A549 (cell line): ENCODE measurements at regions not wholly inside any gene's neighbourhood (a gene's known extent, or its start where the extent isn't known, plus 50 kb on each side); places are given as distances from the start of the nearest gene placed in this dataset.

Source experiments
- ATAC-seq, 2 experiments: fragments of 200-7000 bp in 1 of 2; fragments of >200 bp in 1 of 2; cut with Nextera tagmentation in 1 of 2; cut with Tn5 transposase in 1 of 2; 3 replicates each; pipeline versions ENCODE4 v1.8.0 to v1.9.1; 2018 to 2020; ENCODE audit warnings: mild to moderate bottlenecking in 1 of 2, moderate library complexity in 1 of 2
- CTCF ChIA-PET: fragments of 300-600 bp; sonication (Branson Sonifier 250); formaldehyde crosslinking; extraction: SDS; loops from one replicate; lab custom pipeline; 2021; ENCODE audit warnings: antibody characterized with exemption, inconsistent platforms; lab: Yijun Ruan, JAX
- POLR2A ChIA-PET: fragments of 350-600 bp; formaldehyde crosslinking; extraction: SDS; loops from one replicate; lab custom pipeline; 2021; ENCODE audit warnings: antibody characterized with exemption, inconsistent platforms; lab: Yijun Ruan, JAX
- DNase-seq, 2 experiments: peaks; one replicate each; pipeline versions ENCODE4 v3.0.0 to v3.0.0-alpha.2; 2011 to 2016; ENCODE audit warnings: low read depth in 1 of 2, low spot score in 1 of 2
- FAIRE-seq: peaks from 2 replicates; lab custom pipeline; 2011; peaks lifted over from hg19 to GRCh38; lab: Jason Lieb, UNC
- H3K27ac ChIP-seq, 2 experiments: fragments of >200 bp; sonication (Bioruptor Twin); formaldehyde crosslinking; 3 replicates each; pipeline ENCODE4 v1.5.1; 2016 to 2017
- H3K4me1 ChIP-seq: fragments of >200 bp; sonication (Bioruptor Twin); formaldehyde crosslinking; 3 replicates; pipeline ENCODE4 v1.6.1; 2016
- H3K4me2 ChIP-seq: fragments of >200 bp; sonication (Bioruptor Twin); formaldehyde crosslinking; 3 replicates; pipeline ENCODE4 v1.6.1; 2016
- H3K4me3 ChIP-seq: fragments of >200 bp; sonication (Bioruptor Twin); formaldehyde crosslinking; 3 replicates; pipeline ENCODE4 v1.5.1; 2016
- H3K9me3 ChIP-seq: fragments of >200 bp; sonication (Bioruptor Twin); formaldehyde crosslinking; 3 replicates; pipeline ENCODE4 v1.6.1; 2016
- CBX8 ChIP-seq: fragments of 200-600 bp; sonication (generic); IDR thresholded peaks from 2 replicates; pipeline ENCODE4 v1.6.1; 2016
- CHD2 ChIP-seq: fragments of 150-350 bp; IDR thresholded peaks from 2 replicates; pipeline ENCODE4 v1.6.1; 2014; ENCODE audit warnings: low read length; ENCODE audit not compliant: partially characterized antibody
- CTCF ChIP-seq: fragments of >200 bp; sonication (Bioruptor Twin); formaldehyde crosslinking; IDR thresholded peaks from 3 replicates; pipeline ENCODE4 v1.5.1; 2016
- EHMT2 ChIP-seq: fragments of 200-600 bp; sonication (generic); IDR thresholded peaks from 2 replicates; pipeline ENCODE4 v1.6.1; 2016; ENCODE audit warnings: antibody characterized with exemption, low read depth, mild to moderate bottlenecking, moderate library complexity
- ELK1 ChIP-seq: fragments of 150-350 bp; IDR thresholded peaks from 2 replicates; pipeline ENCODE4 v1.6.1; 2014; ENCODE audit warnings: low read depth, mild to moderate bottlenecking, low read length
- FOSL2 ChIP-seq, 2 experiments: fragments of 450-650 bp in 1 of 2; fragments of >200 bp in 1 of 2; sonication (Bioruptor Twin) in 1 of 2; formaldehyde crosslinking; IDR thresholded peaks; 2 replicates each; pipeline versions ENCODE4 v1.5.0 to v1.6.1; 2016 to 2020; ENCODE audit warnings: mild to moderate bottlenecking in 1 of 2, moderate library complexity in 1 of 2
- HDAC2 ChIP-seq: fragments of 200-600 bp; sonication (generic); IDR thresholded peaks from 2 replicates; pipeline ENCODE4 v1.6.1; 2016
- HOXB5 ChIP-seq: fragments of 250-450 bp; sonication (Bioruptor Pico); IDR thresholded peaks from 2 replicates; pipeline ENCODE4 v1.5.0; 2020; ENCODE audit warnings: mild to moderate bottlenecking, moderate library complexity
- JUN ChIP-seq, 2 experiments: fragments of >200 bp; sonication (Bioruptor Twin); formaldehyde crosslinking; IDR thresholded peaks; 2 replicates in 1 of 2; 3 replicates in 1 of 2; pipeline ENCODE4 v1.6.1; 2016 to 2017
- KDM1A ChIP-seq: fragments of 200-600 bp; sonication (generic); IDR thresholded peaks from 2 replicates; pipeline ENCODE4 v1.6.1; 2016; ENCODE audit warnings: low read depth, mild to moderate bottlenecking
- REST ChIP-seq: fragments of 200-600 bp; sonication (generic); IDR thresholded peaks from 2 replicates; pipeline ENCODE4 v1.6.1; 2016; ENCODE audit warnings: antibody characterized with exemption, mild to moderate bottlenecking, moderate library complexity
- SREBF2 ChIP-seq: fragments of 450-650 bp; IDR thresholded peaks from 2 replicates; pipeline ENCODE4 v1.6.1; 2014; ENCODE audit warnings: mild to moderate bottlenecking, moderate library complexity
- TP53 ChIP-seq: fragments of 250-450 bp; sonication (Bioruptor Pico); IDR thresholded peaks from 2 replicates; pipeline ENCODE4 v1.5.0; 2021; ENCODE audit warnings: mild to moderate bottlenecking, moderate library complexity
- ZFP36 ChIP-seq: fragments of 450-650 bp; IDR thresholded peaks from 2 replicates; pipeline ENCODE4 v1.6.1; 2014; ENCODE audit warnings: borderline replicate concordance; ENCODE audit not compliant: partially characterized antibody
- WGBS: methylation state at CpG from one replicate; pipeline ENCODE4 v1.1.6; 2017; ENCODE audit errors: missing lambda C conversion rate; 5-methylcytosine and 5-hydroxymethylcytosine counted together

- ATAC-seq (no peak), FAIRE-seq (no peak), DNase-seq (no peak)
- POLR2A ChIA-PET, result no interaction called here
- Histone ChIP-seq H3K4me1 (peaks cover 15% of the 10 kb centered on the region), H3K27ac (peak overlapping the region in 1 of 2 experiments; percentile 41; a peak in 1 of 6 replicates), H3K4me2 (no peak overlapping the region), H3K9me3 (no peaks in the 10 kb centered on the region), H3K4me3 (no peak overlapping the region)
- 81% methylated on average over 7 of the region's 7 CpGs for WGBS
- CTCF ChIA-PET, result no interaction called here
- TF ChIP-seq FOSL2 (IDR thresholded peaks at IDR 0.05) (no peak), FOSL2 (CRISPR knock-in tag; IDR thresholded peaks at IDR 0.05) (no peak), JUN (IDR thresholded peaks at IDR 0.05) (no peak)
These were observed 454.2 kb downstream of the CD83 start for GRCh38 chr6:14571746-14572145.

- ChIA-PET POLR2A (no interaction called here), CTCF (no interaction called here)
- no peak for DNase-seq
- Histone ChIP-seq H3K4me3 (no peak overlapping the region), H3K27ac (no peak overlapping the region), H3K4me1 (peaks cover 2% of the 10 kb centered on the region), H3K9me3 (no peaks in the 10 kb centered on the region), H3K4me2 (no peak overlapping the region)
- 91% methylated on average over 3 of the region's 3 CpGs for whole genome bisulfite sequencing
- TF ChIP-seq ZFP36 (no peak), SREBF2 (no peak), HDAC2 (no peak), CBX8 (no peak), EHMT2 (no peak), HOXB5 (no peak), TP53 (CRISPR knock-in tag) (no peak), CTCF (no peak), KDM1A (no peak), REST (no peak), ELK1 (no peak), CHD2 (no peak)
- FAIRE-seq, result no peak
- no peak for ATAC-seq
These were observed 455.7 kb downstream of the CD83 start for GRCh38 chr6:14573267-14573666.

GRCh38 chr6:14573703-14574290 lies 456.2 kb downstream of the CD83 start:
- FAIRE-seq, result no peak
- TF ChIP-seq TP53 (CRISPR knock-in tag), result no peak
- TF ChIP-seq, all 56 proteins: peak for 0
- 75% methylated on average over 2 of the region's 2 CpGs for WGBS
- ATAC-seq, result no peak
- no peak for DNase-seq
- POLR2A ChIA-PET, result no interaction called here
- H3K4me3 ChIP-seq, result no peak overlapping the region
- no peak overlapping the region for H3K27ac ChIP-seq
- H3K4me1 ChIP-seq, result no peaks in the 10 kb centered on the region
- no peak overlapping the region for H3K4me2 ChIP-seq
- H3K9me3 ChIP-seq, result no peaks in the 10 kb centered on the region
- CTCF ChIA-PET, result no interaction called here
